A673 (cell line): ENCODE measurements at regions not wholly inside any gene's neighbourhood (a gene's known extent, or its start where the extent isn't known, plus 50 kb on each side); places are given as distances from the start of the nearest gene placed in this dataset.
"Not testable (repeated sequence)": the region's sequence is repeated elsewhere in the genome, so short reads cannot be mapped to it uniquely, and the experiment has no call there.

Source experiments
- CTCF ChIP-seq: fragments of 300-800, 200-600 bp; sonication (generic); conservative IDR thresholded peaks from 2 replicates; pipeline ENCODE4 v1.5.1; 2017; ENCODE audit warnings: low read depth, mild to moderate bottlenecking, antibody characterized with exemption, low read length, moderate library complexity, mixed read lengths
- EZH2 ChIP-seq: fragments of 200-600 bp; sonication (generic); IDR thresholded peaks from 2 replicates; pipeline ENCODE4 v1.6.1; 2017; ENCODE audit warnings: borderline replicate concordance, low read depth, mild to moderate bottlenecking, mixed read lengths, antibody characterized with exemption, low read length; ENCODE audit not compliant: poor library complexity, severe bottlenecking

GRCh38 chr20:53863535-53863922 is 206.9 kb downstream of the BCAS1 start:
- TF ChIP-seq CTCF, EZH2: not testable (repeated sequence)
